GM19351 (cell line): ENCODE measurements at regions not wholly inside any gene's neighbourhood (a gene's known extent, or its start where the extent isn't known, plus 50 kb on each side); places are given as distances from the start of the nearest gene placed in this dataset.

Experiments
- ATAC-seq: cut with Tn5 transposase; IDR thresholded peaks from one replicate; pipeline ENCODE4 v1.9.1; 2021; ENCODE audit warnings: mild to moderate bottlenecking, moderate library complexity; ENCODE audit not compliant: unreplicated experiment

GRCh38 chrX:39648548-39649254, 449.1 kb downstream of the BCOR start:
- ATAC-seq = no peak

DNA sequence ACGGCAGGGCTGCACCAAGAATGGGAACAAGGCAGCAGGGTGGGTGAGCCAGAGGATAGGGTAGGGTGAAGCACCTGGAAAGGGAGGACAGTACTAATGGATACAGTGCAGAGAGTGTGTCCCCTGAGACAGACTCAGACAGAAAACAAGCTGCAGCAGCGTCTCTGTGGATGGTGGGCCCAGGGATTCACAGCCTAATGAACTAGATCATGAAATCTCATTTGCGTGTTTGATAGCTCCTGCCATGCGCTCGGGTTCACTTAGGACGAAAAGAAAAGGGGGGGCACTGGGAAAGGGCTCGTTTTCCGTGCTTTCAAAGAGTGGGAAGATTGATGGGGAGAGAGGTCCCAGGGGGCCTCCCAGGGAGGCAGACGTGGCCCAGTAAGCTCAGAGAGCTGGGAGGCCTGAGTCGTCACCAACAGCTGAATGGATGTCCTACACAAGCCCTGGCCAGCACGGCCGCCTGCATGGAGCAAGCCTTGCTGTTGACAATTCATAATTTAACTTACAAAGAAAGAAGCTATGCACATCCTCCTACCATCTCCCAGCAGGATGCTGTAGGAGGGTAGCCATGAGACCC, 446.9 kb downstream of the BCOR start:
- ATAC-seq = no peak

GRCh38 chrX:39652336-39652735, 445.4 kb downstream of the BCOR start:
- ATAC-seq = no peak

GRCh38 chrX:39653691-39654090, 444.1 kb downstream of the BCOR start:
- no peak for ATAC-seq

GRCh38 chrX:39654183-39654925, 443.4 kb downstream of the BCOR start:
- ATAC-seq = no peak

DNA sequence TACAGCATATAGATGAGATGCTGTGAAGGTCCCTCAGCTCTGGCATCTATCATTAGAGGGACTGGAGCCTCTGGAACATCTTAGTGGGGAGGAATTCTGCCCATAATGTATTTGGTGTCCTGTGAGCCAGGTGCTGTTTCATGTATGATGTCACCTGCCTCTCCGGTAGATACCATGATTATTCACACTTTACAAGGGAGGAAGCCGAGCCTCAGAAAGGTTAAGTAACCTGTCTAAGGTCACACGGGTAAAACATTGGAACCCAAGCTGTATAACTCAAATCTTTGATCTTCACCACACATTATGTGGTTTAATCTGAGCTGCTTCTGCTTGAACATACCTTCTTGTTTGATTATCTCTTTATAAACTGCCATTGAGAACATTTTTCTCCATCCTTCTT, 442.8 kb downstream of the BCOR start:
- no peak for ATAC-seq

- ATAC-seq = no peak
Observed at GRCh38 chrX:39661116-39661907, 436.4 kb downstream of the BCOR start.

DNA sequence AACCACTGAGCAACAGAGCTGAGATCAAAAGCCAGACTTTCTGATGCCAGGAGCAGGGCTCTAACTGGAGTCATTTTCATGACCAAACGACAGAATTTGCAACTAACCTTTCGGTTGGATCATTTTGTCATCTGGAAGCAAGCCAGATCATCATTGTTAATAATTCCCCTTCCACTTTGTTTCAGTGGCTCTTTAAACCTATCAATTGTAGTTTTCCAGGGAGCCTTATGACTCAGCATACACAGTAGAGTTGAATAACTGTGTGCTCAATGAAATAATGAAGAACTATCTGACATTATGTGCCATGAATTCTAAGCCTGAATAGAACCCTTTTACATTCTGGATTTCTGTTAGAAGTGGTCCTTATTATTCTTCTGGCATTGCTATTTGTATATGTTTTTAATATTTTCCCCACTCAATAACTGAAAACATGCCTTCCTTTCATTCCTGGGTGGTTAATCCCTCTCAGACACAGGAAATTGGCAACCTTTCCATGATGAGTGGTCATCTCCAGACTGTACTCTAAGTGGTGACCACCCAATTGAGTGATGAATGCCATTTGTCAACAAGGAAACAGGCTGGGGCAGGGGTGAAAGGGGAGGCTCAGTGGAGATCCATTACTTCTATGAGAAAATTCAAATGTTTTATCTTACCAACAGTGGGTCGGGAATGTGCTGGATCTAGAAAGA, 431.8 kb downstream of the BCOR start:
- no peak for ATAC-seq

DNA sequence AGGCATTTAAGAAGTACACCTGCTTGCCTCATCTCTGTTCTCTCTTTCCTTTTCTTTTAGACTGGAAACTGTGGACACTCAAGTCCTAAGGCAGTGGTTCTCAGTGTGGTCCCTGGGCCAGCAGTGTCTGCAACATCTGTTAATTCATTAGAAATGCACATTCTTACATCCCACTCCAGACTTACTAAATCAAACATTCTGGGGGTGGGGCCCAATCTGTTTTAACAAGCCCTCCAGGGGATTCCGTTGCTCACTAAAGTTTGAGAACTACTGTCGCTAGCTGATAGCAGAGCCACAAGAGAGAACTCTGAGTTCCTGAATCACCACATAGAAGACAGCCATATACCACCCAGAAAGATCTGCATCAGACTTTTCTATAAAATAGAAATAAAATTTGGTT, 430.6 kb downstream of the BCOR start:
- ATAC-seq = no peak

- no peak for ATAC-seq
Observed at GRCh38 chrX:39667736-39668482, 429.8 kb downstream of the BCOR start.

- no peak for ATAC-seq
Observed at GRCh38 chrX:39669668-39670067, 428.1 kb downstream of the BCOR start.

GRCh38 chrX:39670281-39670680, 427.5 kb downstream of the BCOR start:
- no peak for ATAC-seq

- ATAC-seq = no peak
Observed at GRCh38 chrX:39672405-39672804, 425.4 kb downstream of the BCOR start.

GRCh38 chrX:39674490-39675161, 423.1 kb downstream of the BCOR start:
- ATAC-seq = no peak

- ATAC-seq = no peak
Observed at GRCh38 chrX:39675162-39675553, 422.6 kb downstream of the BCOR start.

DNA sequence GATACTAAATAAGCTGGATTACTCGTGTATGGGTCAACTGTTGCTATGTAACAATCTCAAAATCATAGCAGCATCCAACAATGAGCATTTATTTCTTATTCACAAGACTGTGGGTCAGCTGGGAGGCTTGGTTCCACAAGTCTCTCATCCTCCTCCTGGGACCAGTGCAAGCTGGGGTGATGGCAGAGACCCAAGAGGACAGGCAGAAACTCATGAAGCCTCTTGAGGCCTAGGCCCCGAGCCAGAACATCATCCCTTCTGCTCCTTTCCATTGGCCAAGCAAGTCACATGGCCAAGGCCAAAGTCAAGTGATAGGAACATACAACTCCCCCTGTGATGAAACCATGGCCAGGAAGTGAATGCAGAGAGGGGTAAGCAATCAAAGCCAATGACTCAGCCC, 422.1 kb downstream of the BCOR start:
- ATAC-seq = no peak

GRCh38 chrX:39676434-39676833, 421.3 kb downstream of the BCOR start:
- no peak for ATAC-seq

GRCh38 chrX:39677585-39677977, 420.2 kb downstream of the BCOR start:
- ATAC-seq = no peak

DNA sequence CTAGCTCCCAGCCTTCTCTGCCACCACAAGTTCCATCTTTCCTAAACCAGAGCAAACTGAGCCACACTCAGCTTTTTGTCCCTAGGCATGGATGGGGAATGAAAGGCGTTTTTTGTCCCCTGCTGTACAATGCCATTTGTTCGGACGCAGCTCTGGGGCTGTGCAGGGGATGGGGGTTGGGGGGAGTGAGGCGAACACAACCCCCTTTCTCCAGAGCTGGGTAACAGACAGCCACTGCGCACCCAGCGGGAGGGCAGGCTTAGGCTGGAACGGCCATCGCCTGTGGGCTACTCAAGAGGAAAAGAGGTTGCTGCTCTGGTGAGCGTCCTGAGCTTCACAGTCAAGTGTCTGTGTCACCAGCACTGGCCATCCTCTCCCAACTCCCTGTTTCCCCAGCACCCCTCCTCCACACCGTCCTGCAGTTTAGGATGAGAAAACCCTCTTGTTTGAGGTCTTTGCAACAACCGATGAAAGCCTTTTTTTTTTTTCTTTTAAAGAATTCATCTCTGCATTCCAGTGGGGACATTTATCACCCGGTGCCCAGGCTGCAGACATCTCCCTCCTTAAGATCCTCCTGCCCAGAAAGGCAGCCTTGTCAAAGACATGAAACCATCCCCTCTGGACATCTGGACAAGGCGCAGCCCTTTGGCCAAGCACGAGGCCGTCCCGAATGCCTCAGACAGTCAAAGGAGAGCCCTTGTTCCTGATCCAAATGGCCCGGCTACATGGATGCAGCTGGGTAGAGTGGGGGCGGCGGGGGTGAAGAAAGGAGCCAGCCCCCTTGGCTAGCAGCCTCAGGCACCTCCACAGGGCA, 419.6 kb downstream of the BCOR start:
- ATAC-seq = no peak
